GM13976 (cell line): ENCODE measurements at regions not wholly inside any gene's neighbourhood (a gene's known extent, or its start where the extent isn't known, plus 50 kb on each side); places are given as distances from the start of the nearest gene placed in this dataset.

ENCODE experiments used
- DNase-seq: peaks from one replicate; pipeline ENCODE4 v3.0.0; 2012; ENCODE audit warnings: low spot score
- CTCF ChIP-seq: IDR thresholded peaks from 2 replicates; pipeline ENCODE4 v1.5.1; 2012; ENCODE audit warnings: borderline replicate concordance, mild to moderate bottlenecking; ENCODE audit not compliant: insufficient read depth; ENCODE audit errors: extremely low read depth, missing control alignments, control extremely low read depth
- in situ Hi-C: fragments of 300-500 bp; cut with MboI; formaldehyde crosslinking; loops from one replicate; pipeline ENCODE4 v1.12.0; 2022; ENCODE audit warnings: low sequenced_read_pairs, mixed read lengths, inconsistent platforms; ENCODE audit not compliant: unreplicated experiment

- in situ Hi-C loops: no loop called here
- TF ChIP-seq CTCF: no peak
- DNase-seq: no peak
Measured at GRCh38 chr13:31485651-31486051, 253.7 kb upstream of the RXFP2 start.

GRCh38 chr13:31495336-31495735 lies 244.0 kb upstream of the RXFP2 start:
- DNase-seq: no peak
- no peak for TF ChIP-seq CTCF
- in situ Hi-C loops: no loop called here

GRCh38 chr13:31499274-31499673 lies 240.1 kb upstream of the RXFP2 start:
- in situ Hi-C loops: no loop called here
- TF ChIP-seq CTCF: no peak
- no peak for DNase-seq

GRCh38 chr13:31503626-31504025 lies 235.7 kb upstream of the RXFP2 start:
- in situ Hi-C loops: no loop called here
- no peak for DNase-seq
- TF ChIP-seq CTCF: no peak

- TF ChIP-seq CTCF: no peak
- no peak for DNase-seq
- in situ Hi-C loops: no loop called here
Measured at GRCh38 chr13:31504918-31505317, 234.4 kb upstream of the RXFP2 start.

- no peak for TF ChIP-seq CTCF
- in situ Hi-C loops: no loop called here
- no peak for DNase-seq
Measured at GRCh38 chr13:31512331-31512730, 227.0 kb upstream of the RXFP2 start.

GRCh38 chr13:31514932-31515331 lies 224.4 kb upstream of the RXFP2 start:
- in situ Hi-C loops: no loop called here
- DNase-seq: no peak
- TF ChIP-seq CTCF: no peak
